Inferior parietal cortex (tissue), 1 donor: ENCODE measurements at regions not wholly inside any gene's neighbourhood (a gene's known extent, or its start where the extent isn't known, plus 50 kb on each side); places are given as distances from the start of the nearest gene placed in this dataset.
"Not testable (repeated sequence)": the region's sequence is repeated elsewhere in the genome, so short reads cannot be mapped to it uniquely, and the experiment has no call there.

Experiments
- DNase-seq: peaks from one replicate; pipeline ENCODE4 v3.0.0-alpha.2; 2016; ENCODE audit errors: extremely low spot score

- no peak for DNase-seq
Observed at GRCh38 chr14:97074456-97074855, 277.3 kb downstream of the VRK1 start.

- DNase-seq = no peak
Observed at GRCh38 chr14:97074856-97075255, 277.7 kb downstream of the VRK1 start.

GRCh38 chr14:97077253-97077653, 280.1 kb downstream of the VRK1 start:
- DNase-seq = peak; percentile 31

GRCh38 chr14:97077687-97078086, 280.5 kb downstream of the VRK1 start:
- no peak for DNase-seq

GRCh38 chr14:97080991-97081390, 283.8 kb downstream of the VRK1 start:
- DNase-seq = no peak

GRCh38 chr14:97095269-97095668, 298.1 kb downstream of the VRK1 start:
- no peak for DNase-seq

- DNase-seq = no peak
Observed at GRCh38 chr14:97097296-97097695, 300.1 kb downstream of the VRK1 start.

- DNase-seq = no peak
Observed at GRCh38 chr14:97100306-97100705, 303.1 kb downstream of the VRK1 start.

GRCh38 chr14:97101561-97101960, 304.4 kb downstream of the VRK1 start:
- DNase-seq = no peak

- no peak for DNase-seq
Observed at GRCh38 chr14:97104029-97104428, 306.8 kb downstream of the VRK1 start.

GRCh38 chr14:97106166-97106565, 309.0 kb downstream of the VRK1 start:
- no peak for DNase-seq

- no peak for DNase-seq
Observed at GRCh38 chr14:97106609-97107008, 309.4 kb downstream of the VRK1 start.

- no peak for DNase-seq
Observed at GRCh38 chr14:97107080-97107479, 309.9 kb downstream of the VRK1 start.

GRCh38 chr14:97107760-97108159, 310.6 kb downstream of the VRK1 start:
- DNase-seq = no peak

- no peak for DNase-seq
Observed at GRCh38 chr14:97109234-97109633, 312.1 kb downstream of the VRK1 start.

- no peak for DNase-seq
Observed at GRCh38 chr14:97113339-97113738, 316.2 kb downstream of the VRK1 start.

- no peak for DNase-seq
Observed at GRCh38 chr14:97116546-97116945, 319.4 kb downstream of the VRK1 start.

GRCh38 chr14:97117693-97118092, 320.5 kb downstream of the VRK1 start:
- no peak for DNase-seq

- no peak for DNase-seq
Observed at GRCh38 chr14:97120204-97120603, 323.0 kb downstream of the VRK1 start.

- DNase-seq = no peak
Observed at GRCh38 chr14:97120611-97121031, 323.4 kb downstream of the VRK1 start.

GRCh38 chr14:97129639-97130038, 332.5 kb downstream of the VRK1 start:
- no peak for DNase-seq

GRCh38 chr14:97135847-97136246, 338.7 kb downstream of the VRK1 start:
- DNase-seq = not testable (repeated sequence)

GRCh38 chr14:97137705-97138104, 340.5 kb downstream of the VRK1 start:
- no peak for DNase-seq

- no peak for DNase-seq
Observed at GRCh38 chr14:97138801-97139200, 341.6 kb downstream of the VRK1 start.

GRCh38 chr14:97143011-97143410, 345.8 kb downstream of the VRK1 start:
- no peak for DNase-seq
